ENCODE measurements at regions not wholly inside any gene's neighbourhood (a gene's known extent, or its start where the extent isn't known, plus 50 kb on each side); places are given as distances from the start of the nearest gene placed in this dataset.

DNA sequence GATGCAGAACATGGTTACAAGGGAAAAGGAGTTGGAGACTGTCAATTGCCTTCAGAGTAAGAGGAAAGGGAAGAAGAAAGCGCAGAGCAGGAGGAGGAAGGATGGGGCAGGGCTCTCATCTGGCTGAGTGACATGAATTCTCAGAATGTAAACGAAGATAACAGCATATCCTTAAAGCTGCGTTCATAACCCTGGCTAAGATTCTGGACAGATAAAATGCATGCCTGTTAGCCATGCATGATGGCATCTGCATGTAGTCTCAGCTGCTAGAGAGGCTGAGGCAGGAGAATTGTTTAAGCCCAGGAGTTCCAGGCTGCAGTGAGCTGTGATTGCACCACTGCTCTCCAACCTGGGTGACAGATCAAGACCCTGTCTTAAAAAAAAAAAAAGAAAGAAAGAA is 493.5 kb upstream of the PRKX start:
- DNase-seq, result no peak

- DNase-seq, result no peak
These were observed 484.5 kb upstream of the PRKX start for GRCh38 chrX:4197971-4198370.

DNA sequence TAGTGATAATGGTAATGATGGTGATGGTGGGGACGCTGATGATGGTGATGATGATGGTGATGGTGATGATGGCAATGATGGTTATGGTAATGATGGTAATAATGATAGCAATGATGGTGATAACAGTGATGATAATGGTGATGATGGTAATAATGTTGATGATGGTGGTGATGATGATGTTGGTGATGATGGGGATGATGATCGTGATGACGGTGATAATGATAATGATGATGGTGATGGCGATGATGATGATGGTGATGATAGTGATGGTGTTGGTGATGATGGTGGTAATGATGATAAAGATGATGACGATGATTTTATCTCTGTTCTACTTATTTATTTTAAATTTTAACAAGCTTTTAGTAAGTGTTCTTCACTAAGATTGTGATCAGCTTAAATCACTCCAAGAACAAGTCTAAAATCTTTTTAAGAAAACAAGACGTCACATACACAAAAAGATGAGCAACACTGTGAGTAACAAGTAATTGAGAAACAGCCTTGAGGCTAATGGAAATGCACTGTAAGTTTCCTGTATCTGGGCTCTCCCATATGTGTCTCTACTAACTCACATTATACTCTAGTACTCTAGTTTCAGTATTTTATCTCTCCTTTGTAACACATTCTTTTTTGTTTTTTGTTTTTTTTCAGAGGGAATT is 480.2 kb upstream of the PRKX start:
- no peak for DNase-seq

GRCh38 chrX:4186331-4186730 is 472.9 kb upstream of the PRKX start:
- no peak for DNase-seq

GRCh38 chrX:4185086-4185485 is 471.6 kb upstream of the PRKX start:
- DNase-seq, result no peak

- no peak for DNase-seq
These were observed 469.0 kb upstream of the PRKX start for GRCh38 chrX:4182408-4182806.

- no peak for DNase-seq
These were observed 468.4 kb upstream of the PRKX start for GRCh38 chrX:4181782-4182407.

DNA sequence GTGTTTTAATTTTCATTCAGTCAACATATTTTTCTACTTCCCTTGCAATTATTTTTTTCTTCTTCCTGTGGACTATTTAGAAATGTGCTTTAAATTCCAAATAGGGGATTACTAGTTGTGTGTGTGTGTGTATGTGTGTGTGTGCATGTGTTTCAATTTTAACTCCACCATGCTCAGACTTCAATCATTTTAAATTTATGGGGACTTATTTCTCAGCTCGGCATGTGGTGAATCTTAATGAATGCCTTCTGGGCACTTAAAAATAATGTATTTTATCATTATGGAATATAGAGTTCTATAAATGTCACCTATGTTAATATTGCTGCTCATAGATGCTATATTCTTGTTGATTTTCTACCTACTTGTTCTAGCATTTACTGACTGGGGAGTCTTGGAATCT is 465.6 kb upstream of the PRKX start:
- no peak for DNase-seq

GRCh38 chrX:4175221-4175620 is 461.8 kb upstream of the PRKX start:
- no peak for DNase-seq

GRCh38 chrX:4173743-4174142 is 460.3 kb upstream of the PRKX start:
- DNase-seq, result no peak

GRCh38 chrX:4151798-4152197 is 438.3 kb upstream of the PRKX start:
- DNase-seq, result no peak

GRCh38 chrX:4150259-4150658 is 436.8 kb upstream of the PRKX start:
- no peak for DNase-seq

DNA sequence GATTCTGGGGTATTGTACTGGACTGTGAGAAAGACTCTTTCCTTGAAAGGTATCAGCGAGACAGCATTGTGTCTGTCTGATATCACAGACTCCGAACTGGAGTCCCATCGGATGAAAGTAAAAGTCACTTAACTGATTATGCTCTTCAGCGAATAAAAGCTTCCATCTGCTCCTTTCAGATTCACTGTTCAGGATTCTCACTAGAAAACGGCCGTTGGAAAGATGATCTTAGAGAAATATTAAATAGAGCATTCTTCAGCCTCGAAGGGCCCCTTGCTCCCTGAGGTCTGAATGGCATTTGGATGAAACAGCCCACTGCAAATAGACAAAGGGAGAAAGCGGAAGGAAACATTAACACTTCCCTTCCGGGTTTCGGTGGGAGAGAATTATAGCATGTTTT is 416.2 kb upstream of the PRKX start:
- DNase-seq, result no peak

DNA sequence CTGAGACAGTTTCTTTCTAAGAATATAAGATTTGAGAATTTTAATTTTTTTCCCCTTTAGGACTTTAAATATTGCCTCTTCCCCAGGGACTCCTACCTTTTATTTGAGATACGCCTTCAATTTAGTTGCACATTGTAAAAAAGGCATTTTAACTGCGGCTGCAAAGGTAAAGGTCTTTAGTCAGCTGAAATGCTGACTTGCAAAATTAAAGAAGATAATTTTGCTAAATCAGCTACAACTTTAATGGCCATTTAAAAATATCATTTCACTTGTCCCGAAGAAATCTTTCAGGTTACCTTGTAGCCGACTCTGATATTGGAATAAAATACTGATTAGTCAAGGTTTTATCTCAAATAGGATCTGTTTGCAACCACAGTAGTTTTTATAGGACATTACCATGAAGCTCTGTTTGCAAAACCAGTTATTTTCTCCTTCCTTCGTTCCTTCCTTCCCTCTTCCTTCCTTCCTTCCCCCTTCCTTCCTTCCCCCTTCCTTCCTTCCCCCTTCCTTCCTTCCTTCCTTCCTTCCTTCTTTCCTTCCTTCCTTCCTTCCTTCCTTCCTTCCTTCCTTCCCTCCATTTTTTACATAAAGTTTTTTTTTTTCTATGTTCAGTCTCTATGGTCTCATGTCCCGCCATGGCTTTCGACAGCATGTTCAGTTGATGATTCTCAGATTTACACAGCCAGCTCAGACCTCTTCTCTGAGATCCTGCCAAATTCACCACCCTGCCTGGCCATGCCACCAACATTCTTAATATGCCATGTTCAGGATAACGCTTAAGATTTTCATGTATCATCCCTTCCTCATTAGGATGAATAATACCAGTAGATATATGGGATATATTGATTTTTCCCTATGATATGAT is 405.4 kb upstream of the PRKX start:
- no peak for DNase-seq

- DNase-seq, result no peak
These were observed 397.5 kb upstream of the PRKX start for GRCh38 chrX:4110964-4111363.

GRCh38 chrX:4094926-4095325 is 381.5 kb upstream of the PRKX start:
- DNase-seq, result no peak

GRCh38 chrX:4091046-4091760 is 377.8 kb upstream of the PRKX start:
- DNase-seq, result no peak

DNA sequence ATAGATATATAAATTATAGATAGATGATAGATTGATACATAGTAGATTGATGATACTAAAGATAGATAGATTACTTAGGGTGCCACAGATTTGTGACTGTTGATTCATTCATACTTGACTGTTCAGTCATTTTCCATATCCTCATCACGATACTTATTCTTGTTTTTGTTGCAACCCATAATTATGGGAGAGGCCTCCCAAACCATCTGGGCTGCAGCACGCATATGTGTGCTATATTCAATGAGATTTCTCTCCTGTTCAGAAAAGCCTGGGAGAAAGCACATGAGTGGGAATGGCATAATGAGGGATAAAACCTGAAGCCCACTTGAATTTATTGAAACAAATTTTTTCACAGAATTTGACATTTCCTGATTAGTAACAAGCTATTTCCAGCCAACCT is 346.4 kb upstream of the PRKX start:
- no peak for DNase-seq

- DNase-seq, result no peak
These were observed 330.5 kb upstream of the PRKX start for GRCh38 chrX:4043951-4044350.

- DNase-seq, result no peak
These were observed 322.4 kb upstream of the PRKX start for GRCh38 chrX:4035874-4036273.

- no peak for DNase-seq
These were observed 314.7 kb upstream of the PRKX start for GRCh38 chrX:4028151-4028550.

GRCh38 chrX:4005281-4005680 is 291.8 kb upstream of the PRKX start:
- no peak for DNase-seq

DNA sequence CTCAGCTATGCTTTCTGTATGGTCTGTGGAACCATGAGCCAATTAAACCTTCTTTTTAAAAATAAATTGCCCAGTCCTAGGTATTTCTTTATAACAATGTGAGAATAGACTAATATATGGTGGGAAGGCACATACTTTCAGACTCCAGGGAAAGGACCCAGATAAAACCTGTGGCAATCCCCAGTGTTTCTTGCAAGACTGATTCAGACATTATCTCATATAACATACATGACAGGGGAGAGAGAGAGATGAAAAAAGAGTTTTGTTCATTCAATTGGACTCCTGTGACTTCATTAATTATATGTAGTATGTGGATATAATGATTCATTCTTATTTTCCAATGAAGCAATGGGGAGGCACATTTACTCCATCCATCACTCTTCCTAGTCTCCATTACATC is 291.4 kb upstream of the PRKX start:
- DNase-seq, result no peak

GRCh38 chrX:3994315-3994714 is 280.9 kb upstream of the PRKX start:
- DNase-seq, result no peak

All from CD4-positive, alpha-beta T cell treated with Interleukin-4 for 1 hour (primary cell).